IMR-90 (cell line): ENCODE measurements at regions not wholly inside any gene's neighbourhood (a gene's known extent, or its start where the extent isn't known, plus 50 kb on each side); places are given as distances from the start of the nearest gene placed in this dataset.

ENCODE experiments used
- ATAC-seq: fragments of 200-7000 bp; cut with Tn5 transposase; 2 replicates; pipeline ENCODE4 v1.9.1; 2020; ENCODE audit warnings: low read depth, mild to moderate bottlenecking, moderate library complexity
- BruUV-seq: library from RNA; stranded (reverse); fragments of 400-500 nt; replicated peaks from 2 replicates; lab custom pipeline; 2021; lab: Mats Ljungman, UMichigan
- CTCF ChIA-PET: fragments of 300-600 bp; formaldehyde crosslinking; extraction: SDS; loops from one replicate; lab custom pipeline; 2021; ENCODE audit warnings: antibody characterized with exemption; lab: Yijun Ruan, JAX
- POLR2A ChIA-PET: fragments of 300-600 bp; sonication (Branson Sonifier 250); formaldehyde crosslinking; loops from one replicate; lab custom pipeline; 2022; ENCODE audit warnings: antibody characterized with exemption; ENCODE audit not compliant: unreplicated experiment; lab: Charles Lee
- DNase-seq: peaks from one replicate; pipeline ENCODE4 v3.0.0; 2013
- H2AFZ ChIP-seq: replicated peaks from 2 replicates; pipeline ENCODE3; 2013; ENCODE audit warnings: low read length, mild to moderate bottlenecking; ENCODE audit not compliant: poor library complexity
- H2AK5ac ChIP-seq: 2 replicates; pipeline ENCODE4 v1.6.1; 2013; ENCODE audit warnings: low read depth, low read length, inconsistent platforms
- H2AK9ac ChIP-seq: replicated peaks from 2 replicates; pipeline ENCODE3; 2013; ENCODE audit warnings: mild to moderate bottlenecking, low read depth, low read length, moderate library complexity; ENCODE audit not compliant: poor library complexity
- H2BK120ac ChIP-seq: 2 replicates; pipeline ENCODE4 v1.6.1; 2013; ENCODE audit warnings: low read depth, low read length, inconsistent platforms
- H2BK15ac ChIP-seq: 3 replicates; pipeline ENCODE4 v1.6.1; 2013; ENCODE audit warnings: low read depth, low read length, inconsistent platforms
- H2BK20ac ChIP-seq: 2 replicates; pipeline ENCODE4 v1.6.1; 2013; ENCODE audit warnings: low read depth, mild to moderate bottlenecking, inconsistent platforms, low read length, moderate library complexity
- H2BK5ac ChIP-seq: 2 replicates; pipeline ENCODE4 v1.6.1; 2013; ENCODE audit warnings: mild to moderate bottlenecking, low read depth, low read length, inconsistent platforms; ENCODE audit not compliant: poor library complexity, severe bottlenecking
- H3K14ac ChIP-seq: replicated peaks from 2 replicates; pipeline ENCODE4 v1.6.1; 2013; ENCODE audit warnings: low read depth, low read length, inconsistent platforms
- H3K18ac ChIP-seq: 2 replicates; pipeline ENCODE4 v1.6.1; 2013; ENCODE audit warnings: low read depth, low read length, control low read depth
- H3K23ac ChIP-seq: 2 replicates; pipeline ENCODE4 v1.6.1; 2013; ENCODE audit warnings: low read depth, low read length, inconsistent platforms
- H3K27ac ChIP-seq: 2 replicates; pipeline ENCODE4 v1.5.1; 2013; ENCODE audit warnings: mild to moderate bottlenecking, control low read depth, low read length; ENCODE audit not compliant: insufficient read depth
- H3K27me3 ChIP-seq: 2 replicates; pipeline ENCODE4 v1.6.1; 2013; ENCODE audit warnings: low read length; ENCODE audit not compliant: control insufficient read depth, insufficient read depth
- H3K36me3 ChIP-seq: 2 replicates; pipeline ENCODE4 v1.6.1; 2013; ENCODE audit warnings: low read length, mixed read lengths; ENCODE audit not compliant: control insufficient read depth, insufficient read depth
- H3K4ac ChIP-seq: 2 replicates; pipeline ENCODE4 v1.6.1; 2013; ENCODE audit warnings: low read depth, low read length, inconsistent platforms
- H3K4me1 ChIP-seq: 2 replicates; pipeline ENCODE4 v1.6.1; 2013; ENCODE audit warnings: low read length, mixed read lengths; ENCODE audit not compliant: control insufficient read depth, insufficient read depth
- H3K4me2 ChIP-seq: 2 replicates; pipeline ENCODE4 v1.6.1; 2013; ENCODE audit warnings: low read depth, mild to moderate bottlenecking, control low read depth, low read length, moderate library complexity
- H3K4me3 ChIP-seq: 2 replicates; pipeline ENCODE4 v1.5.1; 2013; ENCODE audit warnings: low read depth, mild to moderate bottlenecking, control low read depth, low read length, moderate library complexity; ENCODE audit not compliant: insufficient read depth
- H3K56ac ChIP-seq: 2 replicates; pipeline ENCODE4 v1.6.1; 2013; ENCODE audit warnings: low read length, inconsistent platforms; ENCODE audit not compliant: insufficient read depth; ENCODE audit errors: extremely low read depth
- H3K79me1 ChIP-seq, 2 experiments: 2 replicates each; pipeline ENCODE4 v1.6.1; 2013; ENCODE audit warnings: low read length in 2 of 2, inconsistent platforms in 1 of 2, low read depth in 1 of 2
- H3K9ac ChIP-seq: 2 replicates; pipeline ENCODE4 v1.6.1; 2013; ENCODE audit warnings: low read depth, low read length, control low read depth
- H3K9me1 ChIP-seq: 2 replicates; pipeline ENCODE4 v1.6.1; 2013; ENCODE audit warnings: low read length, inconsistent platforms; ENCODE audit not compliant: insufficient read depth
- H3K9me3 ChIP-seq: 2 replicates; pipeline ENCODE4 v1.6.1; 2013; ENCODE audit warnings: low read length; ENCODE audit not compliant: control insufficient read depth, insufficient read depth
- H4K20me1 ChIP-seq: 2 replicates; pipeline ENCODE4 v1.6.1; 2013; ENCODE audit warnings: low read length, inconsistent platforms; ENCODE audit not compliant: insufficient read depth
- H4K5ac ChIP-seq: 2 replicates; pipeline ENCODE4 v1.6.1; 2013; ENCODE audit warnings: mild to moderate bottlenecking, low read depth, low read length, control low read depth
- H4K8ac ChIP-seq, 2 experiments: 2 replicates each; pipeline ENCODE4 v1.6.1; 2013; ENCODE audit warnings: low read depth in 2 of 2, low read length in 2 of 2, control low read depth in 1 of 2, inconsistent platforms in 1 of 2
- H4K91ac ChIP-seq: 2 replicates; pipeline ENCODE4 v1.6.1; 2013; ENCODE audit warnings: low read depth, low read length, inconsistent platforms; ENCODE audit not compliant: insufficient read depth
- BHLHE40 ChIP-seq: fragments of 150-350 bp; IDR thresholded peaks from 2 replicates; pipeline ENCODE4 v1.6.1; 2016; ENCODE audit warnings: mild to moderate bottlenecking, low read depth, low read length
- CEBPB ChIP-seq: IDR thresholded peaks from 2 replicates; pipeline ENCODE4 v1.6.1; 2012; ENCODE audit warnings: low read depth, low read length, improper control_type of control experiment
- CHD1 ChIP-seq: IDR thresholded peaks from 2 replicates; pipeline ENCODE4 v1.6.1; 2012; ENCODE audit warnings: low read depth, low read length, improper control_type of control experiment
- CTCF ChIP-seq: conservative IDR thresholded peaks from 2 replicates; pipeline ENCODE4 v1.5.1; 2012; ENCODE audit warnings: mild to moderate bottlenecking, low read depth, low read length, improper control_type of control experiment
- FOS ChIP-seq: fragments of 150-350 bp; IDR thresholded peaks from 2 replicates; pipeline ENCODE4 v1.6.1; 2016; ENCODE audit warnings: low read depth, low read length
- MAFK ChIP-seq: IDR thresholded peaks from 2 replicates; pipeline ENCODE4 v1.6.1; 2012; ENCODE audit warnings: low read depth, low read length, improper control_type of control experiment
- MAZ ChIP-seq: IDR thresholded peaks from 2 replicates; pipeline ENCODE4 v1.6.1; 2012; ENCODE audit warnings: low read depth, mild to moderate bottlenecking, low read length, improper control_type of control experiment, moderate library complexity, borderline replicate concordance
- MXI1 ChIP-seq: IDR thresholded peaks from 2 replicates; pipeline ENCODE4 v1.6.1; 2012; ENCODE audit warnings: low read depth, mild to moderate bottlenecking, low read length, moderate library complexity, borderline replicate concordance
- NFE2L2 ChIP-seq: fragments of 150-350 bp; IDR thresholded peaks from 2 replicates; pipeline ENCODE4 v1.6.1; 2016; ENCODE audit warnings: low read depth, mild to moderate bottlenecking, low read length
- POLR2A ChIP-seq: IDR thresholded peaks from 2 replicates; pipeline ENCODE4 v1.6.1; 2012; ENCODE audit warnings: mild to moderate bottlenecking, low read depth, low read length
- RAD21 ChIP-seq: IDR thresholded peaks from 2 replicates; pipeline ENCODE4 v1.6.1; 2012; ENCODE audit warnings: low read length, improper control_type of control experiment
- RFX5 ChIP-seq: IDR thresholded peaks from 2 replicates; pipeline ENCODE4 v1.8.0; 2012; ENCODE audit warnings: low read depth, mild to moderate bottlenecking, low read length, moderate library complexity
- SMC3 ChIP-seq: fragments of 150-350 bp; IDR thresholded peaks from 2 replicates; pipeline ENCODE4 v1.6.1; 2016; ENCODE audit warnings: low read depth, mild to moderate bottlenecking, antibody characterized with exemption, low read length, moderate library complexity
- WGBS, 2 experiments: methylation state at CpG; one replicate each; pipeline versions ENCODE4 v1.1.5 to v1.1.7; 2013; ENCODE audit warnings: missing lambda C conversion rate in 2 of 2; ENCODE audit not compliant: insufficient read length in 1 of 2; ENCODE audit errors: extremely low coverage in 2 of 2; 5-methylcytosine and 5-hydroxymethylcytosine counted together
- dilution Hi-C: fragments of 300-500 bp; cut with HindIII; formaldehyde crosslinking; loops from one replicate; pipeline ENCODE4 v1.14.3; 2018; ENCODE audit warnings: low sequenced_read_pairs; ENCODE audit not compliant: unreplicated experiment
- in situ Hi-C: fragments of 300-500 bp; cut with MboI; formaldehyde crosslinking; loops from 3 replicates; pipeline ENCODE4 v1.14.3; 2019; ENCODE audit warnings: low sequenced_read_pairs, inconsistent platforms, mixed read lengths
- intact Hi-C: fragments of 100-400 bp; cut with micrococcal nuclease; formaldehyde crosslinking; loops from 2 replicates; pipeline ENCODE4 v1.10.0; 2022
- TF ChIP-seq, protein P1 (sequence below): fragments of 150-350 bp; IDR thresholded peaks from 2 replicates; pipeline ENCODE4 v1.6.1; 2017; ENCODE audit warnings: mild to moderate bottlenecking, antibody characterized with exemption, low read length, low read depth

GRCh38 chr15:52876991-52877663, 87.0 kb upstream of the ONECUT1 start:
- in situ Hi-C loops (no loop called here), intact Hi-C loops (no loop called here), dilution Hi-C loops (no loop called here)
- Histone ChIP-seq H2AK9ac (no peak overlapping the region), H3K27me3 (no peaks in the 10 kb centered on the region), H2BK20ac (no peak overlapping the region), H2BK120ac (no peak overlapping the region), H3K9me1 (no peaks in the 10 kb centered on the region), H3K9me3 (peaks cover 6% of the 10 kb centered on the region), H4K5ac (no peak overlapping the region), H3K4me2 (no peak overlapping the region), H3K4me3 (no peak overlapping the region), H3K27ac (no peak overlapping the region), H3K18ac (no peak overlapping the region), H3K4me1 (no peaks in the 10 kb centered on the region), H2AFZ (no peak overlapping the region), H3K14ac (no peak overlapping the region), H3K56ac (no peak overlapping the region), H2BK15ac (no peak overlapping the region), H4K20me1 (no peaks in the 10 kb centered on the region), H4K91ac (no peak overlapping the region), H4K8ac (no peak overlapping the region), H2AK5ac (no peak overlapping the region), H3K4ac (no peak overlapping the region), H2BK5ac (no peak overlapping the region), H3K79me1 (no peaks in the 10 kb centered on the region), H3K23ac (no peak overlapping the region), H3K9ac (no peak overlapping the region), H3K36me3 (no peaks in the 10 kb centered on the region)
- DNase-seq (no peak), ATAC-seq (no peak)
- TF ChIP-seq POLR2A (no peak), MAFK (no peak), CHD1 (no peak), FOS (no peak), RFX5 (no peak), BHLHE40 (no peak), MXI1 (no peak), CEBPB (no peak), CTCF (no peak), SMC3 (no peak), NFE2L2 (no peak), RAD21 (no peak), MAZ (no peak)
- TF ChIP-seq, protein P1, sequence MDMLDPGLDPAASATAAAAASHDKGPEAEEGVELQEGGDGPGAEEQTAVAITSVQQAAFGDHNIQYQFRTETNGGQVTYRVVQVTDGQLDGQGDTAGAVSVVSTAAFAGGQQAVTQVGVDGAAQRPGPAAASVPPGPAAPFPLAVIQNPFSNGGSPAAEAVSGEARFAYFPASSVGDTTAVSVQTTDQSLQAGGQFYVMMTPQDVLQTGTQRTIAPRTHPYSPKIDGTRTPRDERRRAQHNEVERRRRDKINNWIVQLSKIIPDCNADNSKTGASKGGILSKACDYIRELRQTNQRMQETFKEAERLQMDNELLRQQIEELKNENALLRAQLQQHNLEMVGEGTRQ = no peak
- WGBS, 2 experiments = 18% methylated on average over 3 of the region's 5 CpGs; no CpG with 5 or more reads in 1 of the 2 experiments
- CTCF ChIA-PET = no interaction called here
- BruUV-seq = no TSS peak
- POLR2A ChIA-PET = no interaction called here
